Activated naive CD8-positive, alpha-beta T cell treated with anti-CD3 and anti-CD28 coated beads for 36 hours (primary cell): ENCODE measurements at regions not wholly inside any gene's neighbourhood (a gene's known extent, or its start where the extent isn't known, plus 50 kb on each side); places are given as distances from the start of the nearest gene placed in this dataset.

Source experiments
- DNase-seq: peaks from one replicate; pipeline ENCODE4 v3.0.0; 2021
- H3K27ac Mint-ChIP-seq: one replicate; pipeline ENCODE4 v1.8.0; 2022; ENCODE audit warnings: mild to moderate bottlenecking, moderate library complexity, mixed read lengths
- H3K27me3 Mint-ChIP-seq: one replicate; pipeline ENCODE4 v1.8.0; 2022; ENCODE audit warnings: mild to moderate bottlenecking, mixed read lengths
- H3K36me3 Mint-ChIP-seq: one replicate; pipeline ENCODE4 v1.8.0; 2021; ENCODE audit warnings: mild to moderate bottlenecking, mixed read lengths
- H3K4me1 Mint-ChIP-seq: one replicate; pipeline ENCODE4 v1.8.0; 2021; ENCODE audit warnings: mixed read lengths
- H3K4me3 Mint-ChIP-seq: one replicate; pipeline ENCODE4 v1.8.0; 2022; ENCODE audit warnings: mild to moderate bottlenecking, moderate library complexity, mixed read lengths
- H3K9me3 Mint-ChIP-seq: one replicate; pipeline ENCODE4 v1.8.0; 2022; ENCODE audit warnings: mixed read lengths

- peaks cover 78% of the 10 kb centered on the region for H3K27me3 Mint-ChIP-seq
- no peaks in the 10 kb centered on the region for H3K9me3 Mint-ChIP-seq
- peak overlapping the region; percentile 10 for H3K27ac Mint-ChIP-seq
- H3K4me1 Mint-ChIP-seq = peaks cover 9% of the 10 kb centered on the region
- peak overlapping the region; percentile 83 for H3K4me3 Mint-ChIP-seq
- DNase-seq = no peak
- no peaks in the 10 kb centered on the region for H3K36me3 Mint-ChIP-seq
These were observed 61.1 kb downstream of the SPATA31C2 start for GRCh38 chr9:88077071-88077617.

GRCh38 chr9:88076286-88077070, 61.8 kb downstream of the SPATA31C2 start:
- peak overlapping the region; percentile 83 for H3K4me3 Mint-ChIP-seq
- DNase-seq = peak; percentile 48
- H3K27me3 Mint-ChIP-seq = peaks cover 85% of the 10 kb centered on the region
- H3K9me3 Mint-ChIP-seq = no peaks in the 10 kb centered on the region
- H3K4me1 Mint-ChIP-seq = peaks cover 9% of the 10 kb centered on the region
- H3K27ac Mint-ChIP-seq = peak overlapping the region; percentile 10
- no peaks in the 10 kb centered on the region for H3K36me3 Mint-ChIP-seq

DNA sequence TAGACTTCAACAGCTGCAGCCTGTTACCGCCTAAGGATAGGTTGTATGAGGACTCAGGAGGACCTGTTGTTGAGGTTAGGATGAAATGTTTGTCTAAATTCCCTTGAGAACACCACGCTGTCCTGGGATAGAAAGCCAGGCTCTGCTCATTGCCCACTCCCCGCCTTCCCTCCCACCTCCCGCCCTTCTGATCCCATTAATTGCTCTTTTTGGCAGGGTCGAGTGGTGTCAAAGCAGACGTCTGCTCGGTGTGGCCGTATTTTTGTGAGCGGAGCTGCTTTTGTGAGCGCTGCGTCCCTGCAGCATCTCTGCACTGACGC, 62.3 kb downstream of the SPATA31C2 start:
- peaks cover 87% of the 10 kb centered on the region for H3K27me3 Mint-ChIP-seq
- no peaks in the 10 kb centered on the region for H3K36me3 Mint-ChIP-seq
- no peak overlapping the region for H3K27ac Mint-ChIP-seq
- no peaks in the 10 kb centered on the region for H3K9me3 Mint-ChIP-seq
- peak overlapping the region; percentile 83 for H3K4me3 Mint-ChIP-seq
- H3K4me1 Mint-ChIP-seq = peaks cover 9% of the 10 kb centered on the region
- DNase-seq = no peak

DNA sequence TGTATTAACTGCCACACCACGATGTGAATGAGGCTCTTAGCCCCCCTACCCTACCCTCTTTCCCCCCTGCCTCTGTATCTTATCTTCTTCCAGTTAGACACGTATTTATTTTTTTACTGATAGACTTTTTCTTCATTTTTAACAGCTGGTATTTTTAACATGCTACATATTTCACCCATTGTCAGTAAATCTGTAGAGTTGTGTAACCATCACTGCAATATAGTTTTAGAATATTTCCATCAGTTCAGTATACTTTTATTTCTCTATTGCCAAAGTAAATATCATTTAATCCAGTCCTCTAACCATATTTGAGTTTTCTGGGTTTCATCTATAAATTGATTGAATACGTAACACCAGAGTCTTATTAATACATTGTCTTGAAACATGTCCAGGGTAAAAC, 62.8 kb downstream of the SPATA31C2 start:
- Mint-ChIP-seq H3K4me3 (peak overlapping the region; percentile 83), H3K9me3 (no peaks in the 10 kb centered on the region), H3K36me3 (no peaks in the 10 kb centered on the region), H3K27me3 (peaks cover 91% of the 10 kb centered on the region), H3K27ac (no peak overlapping the region), H3K4me1 (peaks cover 9% of the 10 kb centered on the region)
- DNase-seq = no peak

GRCh38 chr9:88074931-88075330, 63.3 kb downstream of the SPATA31C2 start:
- no peaks in the 10 kb centered on the region for H3K9me3 Mint-ChIP-seq
- peaks cover 89% of the 10 kb centered on the region for H3K27me3 Mint-ChIP-seq
- H3K27ac Mint-ChIP-seq = no peak overlapping the region
- no peaks in the 10 kb centered on the region for H3K36me3 Mint-ChIP-seq
- peaks cover 9% of the 10 kb centered on the region for H3K4me1 Mint-ChIP-seq
- no peak for DNase-seq
- H3K4me3 Mint-ChIP-seq = no peak overlapping the region

DNA sequence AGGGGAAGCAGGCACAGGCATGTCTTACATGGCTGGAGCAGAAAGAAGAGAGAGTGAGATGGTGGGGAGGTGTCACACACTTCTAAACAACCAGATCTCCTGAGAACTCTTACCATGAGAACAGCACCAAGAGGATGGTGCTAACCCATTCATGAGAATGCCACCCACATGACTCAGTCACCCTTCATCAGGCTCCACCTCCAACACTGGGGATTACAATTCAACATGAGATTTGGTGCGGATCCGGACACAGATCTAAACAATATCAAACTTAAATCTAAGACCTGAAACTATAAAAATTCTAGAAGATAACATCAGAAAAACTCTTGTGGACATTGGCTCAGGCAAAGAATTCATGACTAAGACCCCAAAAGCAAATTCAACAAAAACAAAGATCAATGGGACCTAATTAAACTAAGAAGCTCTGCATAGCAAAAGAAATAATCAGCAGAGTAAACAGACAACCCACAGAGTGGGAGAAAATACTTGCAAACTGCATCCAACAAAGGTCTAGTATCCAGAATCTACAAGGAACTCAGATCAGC, 65.4 kb downstream of the SPATA31C2 start:
- Mint-ChIP-seq H3K36me3 (no peaks in the 10 kb centered on the region), H3K4me3 (no peak overlapping the region), H3K27ac (no peak overlapping the region), H3K27me3 (peaks cover 80% of the 10 kb centered on the region), H3K4me1 (peaks cover 9% of the 10 kb centered on the region), H3K9me3 (no peaks in the 10 kb centered on the region)
- no peak for DNase-seq

DNA sequence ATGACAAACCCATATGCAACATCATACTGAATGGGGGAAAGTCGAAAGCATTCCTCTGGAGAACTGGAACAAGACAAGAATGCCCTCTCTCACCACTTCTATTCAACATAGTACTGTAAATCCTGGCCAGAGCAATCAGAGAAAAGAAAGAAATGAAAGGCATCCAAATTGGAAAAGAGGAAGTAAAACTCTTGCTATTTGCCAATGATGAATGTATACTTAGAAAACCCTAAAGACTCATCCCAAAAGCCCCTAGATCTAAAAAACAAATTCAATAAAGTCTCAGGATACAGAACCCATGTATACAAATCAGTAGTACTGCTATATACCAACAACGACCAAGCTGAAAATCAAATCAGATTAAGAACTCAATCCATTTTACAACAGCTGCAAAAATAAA, 66.9 kb downstream of the SPATA31C2 start:
- H3K9me3 Mint-ChIP-seq = no peaks in the 10 kb centered on the region
- H3K27ac Mint-ChIP-seq = no peak overlapping the region

GRCh38 chr9:88065619-88066018, 72.7 kb downstream of the SPATA31C2 start:
- no peak for DNase-seq
- H3K4me1 Mint-ChIP-seq = no peaks in the 10 kb centered on the region
- H3K36me3 Mint-ChIP-seq = no peaks in the 10 kb centered on the region
- no peaks in the 10 kb centered on the region for H3K9me3 Mint-ChIP-seq
- H3K4me3 Mint-ChIP-seq = no peak overlapping the region
- H3K27me3 Mint-ChIP-seq = peaks cover 17% of the 10 kb centered on the region
- no peak overlapping the region for H3K27ac Mint-ChIP-seq

More for the DNA sequence above, 66.9 kb downstream of the SPATA31C2 start:
- DNase-seq = no peak
- Mint-ChIP-seq H3K4me1 (peaks cover 2% of the 10 kb centered on the region), H3K27me3 (peaks cover 68% of the 10 kb centered on the region), H3K4me3 (no peak overlapping the region), H3K36me3 (no peaks in the 10 kb centered on the region)

DNA sequence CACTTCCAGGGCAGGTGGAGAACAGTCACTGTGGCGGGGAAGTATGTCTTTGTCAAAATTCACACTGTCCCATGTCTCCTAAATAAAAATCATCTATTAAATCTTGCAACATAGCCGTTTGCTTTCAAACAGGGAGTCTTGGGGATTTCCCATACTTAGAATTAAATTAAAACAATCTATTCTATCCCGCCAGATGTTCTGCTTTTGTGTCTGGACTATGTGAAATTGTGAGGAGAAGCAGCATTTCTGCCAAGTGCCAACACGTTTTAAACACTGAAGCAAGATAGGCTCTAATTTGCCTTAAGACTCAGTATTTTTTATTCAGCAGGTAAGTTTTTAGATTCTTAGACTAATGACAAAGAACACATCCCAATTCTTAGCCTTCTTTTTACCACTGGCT, 73.7 kb downstream of the SPATA31C2 start:
- H3K9me3 Mint-ChIP-seq = no peaks in the 10 kb centered on the region
- H3K36me3 Mint-ChIP-seq = no peaks in the 10 kb centered on the region
- H3K27ac Mint-ChIP-seq = no peak overlapping the region
- peaks cover 9% of the 10 kb centered on the region for H3K27me3 Mint-ChIP-seq
- H3K4me3 Mint-ChIP-seq = no peak overlapping the region
- H3K4me1 Mint-ChIP-seq = no peaks in the 10 kb centered on the region
- no peak for DNase-seq

DNA sequence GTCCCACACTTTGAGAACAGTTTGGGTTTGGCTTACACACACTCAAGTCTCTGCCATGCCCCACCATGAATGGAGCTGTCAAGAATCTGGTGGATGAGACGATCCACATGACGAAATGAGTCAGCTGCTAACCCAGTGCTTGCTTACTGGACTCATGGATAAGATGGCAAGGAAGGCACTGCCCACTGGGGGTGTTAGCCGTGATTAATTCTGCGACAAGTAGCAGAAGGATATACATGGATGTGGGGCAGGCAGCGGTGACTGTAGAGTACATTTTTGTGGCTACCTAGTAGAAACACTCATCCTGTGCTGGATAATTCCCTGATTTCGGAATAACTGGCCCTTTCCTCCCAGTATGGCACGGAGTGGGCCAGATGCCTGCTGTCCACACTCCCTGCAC, 77.5 kb downstream of the SPATA31C2 start:
- no peaks in the 10 kb centered on the region for H3K9me3 Mint-ChIP-seq
- DNase-seq = no peak
- H3K4me1 Mint-ChIP-seq = no peaks in the 10 kb centered on the region
- no peak overlapping the region for H3K4me3 Mint-ChIP-seq
- H3K27me3 Mint-ChIP-seq = peaks cover 3% of the 10 kb centered on the region
- no peaks in the 10 kb centered on the region for H3K36me3 Mint-ChIP-seq
- H3K27ac Mint-ChIP-seq = no peak overlapping the region

GRCh38 chr9:88059469-88059868, 78.8 kb downstream of the SPATA31C2 start:
- no peaks in the 10 kb centered on the region for H3K36me3 Mint-ChIP-seq
- H3K4me1 Mint-ChIP-seq = no peaks in the 10 kb centered on the region

DNA sequence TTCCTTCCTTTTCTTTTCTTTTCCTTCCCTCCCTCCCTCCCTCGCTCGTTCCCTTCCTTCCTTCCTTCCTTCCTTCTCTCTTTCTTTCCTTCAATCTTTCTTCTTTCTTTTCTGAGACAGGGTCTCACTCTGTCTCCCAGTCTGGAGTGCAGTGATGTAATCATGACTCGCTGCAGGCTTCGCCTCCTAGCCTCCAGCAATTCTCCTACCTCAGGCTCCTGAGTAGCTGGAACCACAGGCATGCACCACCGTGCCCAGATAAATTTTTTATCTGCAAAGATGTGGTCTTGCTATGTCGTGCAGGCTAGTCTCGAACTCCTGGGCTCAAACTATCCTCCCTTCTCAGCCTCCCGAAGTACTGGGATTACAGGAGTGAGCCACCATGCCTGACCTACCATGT, 81.4 kb downstream of the SPATA31C2 start:
- H3K36me3 Mint-ChIP-seq = no peaks in the 10 kb centered on the region

More at GRCh38 chr9:88059469-88059868, 78.8 kb downstream of the SPATA31C2 start:
- DNase-seq = no peak
- Mint-ChIP-seq H3K9me3 (no peaks in the 10 kb centered on the region), H3K4me3 (no peak overlapping the region), H3K27ac (no peak overlapping the region), H3K27me3 (peaks cover 4% of the 10 kb centered on the region)

DNA sequence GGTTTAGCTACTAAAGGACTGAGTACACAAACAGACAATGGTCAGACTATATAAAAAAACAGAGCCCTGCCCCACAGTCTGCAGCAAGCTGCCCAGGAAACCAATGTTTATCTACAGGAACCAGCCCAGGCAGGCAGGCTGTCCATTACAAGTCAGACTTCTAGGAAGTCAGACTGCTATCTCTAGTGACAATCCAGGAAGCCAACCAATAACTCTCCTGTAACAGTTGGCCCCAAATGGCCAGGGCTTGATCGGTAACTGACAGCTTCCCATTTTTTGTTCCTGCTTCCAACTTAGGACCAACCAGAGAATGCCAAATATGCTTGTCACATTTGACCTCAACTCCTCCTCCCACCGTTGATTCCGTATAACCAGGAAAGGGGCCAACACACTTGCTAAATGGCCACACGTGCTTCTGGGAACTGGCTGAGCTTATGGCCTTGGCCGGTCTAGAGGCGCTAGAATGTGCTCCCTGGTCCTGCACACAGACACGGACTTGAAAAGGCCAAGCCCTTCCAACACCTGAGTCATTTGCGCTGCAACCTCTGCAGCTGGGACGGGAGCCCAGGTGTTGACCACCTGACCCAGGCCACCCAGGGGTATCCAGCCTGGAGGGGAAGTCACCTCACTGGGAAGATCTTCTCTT, 79.6 kb upstream of the CDK20 start:
- Mint-ChIP-seq H3K27me3 (peaks cover 8% of the 10 kb centered on the region), H3K4me1 (peaks cover 2% of the 10 kb centered on the region), H3K36me3 (no peaks in the 10 kb centered on the region), H3K4me3 (no peak overlapping the region), H3K27ac (no peak overlapping the region), H3K9me3 (no peaks in the 10 kb centered on the region)
- DNase-seq = no peak

More for the DNA sequence above, 81.4 kb downstream of the SPATA31C2 start:
- no peak overlapping the region for H3K27ac Mint-ChIP-seq
- H3K4me1 Mint-ChIP-seq = no peaks in the 10 kb centered on the region
- no peaks in the 10 kb centered on the region for H3K9me3 Mint-ChIP-seq
- no peak for DNase-seq
- peaks cover 4% of the 10 kb centered on the region for H3K27me3 Mint-ChIP-seq
- no peak overlapping the region for H3K4me3 Mint-ChIP-seq

- Mint-ChIP-seq H3K27me3 (peaks cover 12% of the 10 kb centered on the region), H3K4me1 (peaks cover 2% of the 10 kb centered on the region), H3K27ac (no peak overlapping the region), H3K36me3 (no peaks in the 10 kb centered on the region), H3K4me3 (no peak overlapping the region), H3K9me3 (no peaks in the 10 kb centered on the region)
- DNase-seq = no peak
These were observed 78.1 kb upstream of the CDK20 start for GRCh38 chr9:88052321-88052965.

GRCh38 chr9:88051138-88051537, 76.8 kb upstream of the CDK20 start:
- no peak for DNase-seq
- Mint-ChIP-seq H3K4me1 (peaks cover 2% of the 10 kb centered on the region), H3K4me3 (no peak overlapping the region), H3K27ac (no peak overlapping the region), H3K27me3 (peaks cover 17% of the 10 kb centered on the region), H3K9me3 (peaks cover 1% of the 10 kb centered on the region), H3K36me3 (no peaks in the 10 kb centered on the region)
